Fibroblast of peridontal ligament (primary cell): ENCODE measurements at regions not wholly inside any gene's neighbourhood (a gene's known extent, or its start where the extent isn't known, plus 50 kb on each side); places are given as distances from the start of the nearest gene placed in this dataset.
"Not testable (repeated sequence)": the region's sequence is repeated elsewhere in the genome, so short reads cannot be mapped to it uniquely, and the experiment has no call there.

Experiments
- DNase-seq: peaks from one replicate; pipeline ENCODE4 v3.0.0-alpha.2; 2010; ENCODE audit errors: extremely low read depth

GRCh38 chr3:21020681-21021080 is 730.3 kb downstream of the ZNF385D start:
- no peak for DNase-seq

- DNase-seq: no peak
Measured at GRCh38 chr3:21020043-21020442, 731.0 kb downstream of the ZNF385D start.

- no peak for DNase-seq
Measured at GRCh38 chr3:21017115-21017852, 733.7 kb downstream of the ZNF385D start.

- no peak for DNase-seq
Measured at GRCh38 chr3:21013566-21013965, 737.4 kb downstream of the ZNF385D start.

GRCh38 chr3:20999661-21000060 is 751.3 kb downstream of the ZNF385D start:
- DNase-seq: no peak

- DNase-seq: no peak
Measured at GRCh38 chr3:20997183-20997582, 753.8 kb downstream of the ZNF385D start.

GRCh38 chr3:20990896-20991295 is 760.1 kb downstream of the ZNF385D start:
- DNase-seq: no peak

- DNase-seq: not testable (repeated sequence)
Measured at GRCh38 chr3:20989653-20990052, 761.4 kb downstream of the ZNF385D start.

GRCh38 chr3:20984594-20985205 is 766.3 kb downstream of the ZNF385D start:
- DNase-seq: no peak

- DNase-seq: no peak
Measured at GRCh38 chr3:20975188-20975651, 775.8 kb downstream of the ZNF385D start.

- DNase-seq: no peak
Measured at GRCh38 chr3:20974396-20974795, 776.6 kb downstream of the ZNF385D start.

GRCh38 chr3:20970807-20971206 is 780.2 kb downstream of the ZNF385D start:
- DNase-seq: not testable (repeated sequence)

- not testable (repeated sequence) for DNase-seq
Measured at GRCh38 chr3:20967485-20967884, 781.5 kb upstream of the SGO1 start.

- no peak for DNase-seq
Measured at GRCh38 chr3:20958161-20958560, 772.2 kb upstream of the SGO1 start.

- no peak for DNase-seq
Measured at GRCh38 chr3:20945892-20946291, 759.9 kb upstream of the SGO1 start.

- peak; percentile 13 for DNase-seq
Measured at GRCh38 chr3:20935791-20936190, 749.8 kb upstream of the SGO1 start.

- DNase-seq: no peak
Measured at GRCh38 chr3:20931834-20932233, 745.8 kb upstream of the SGO1 start.

- DNase-seq: peak; percentile 4
Measured at GRCh38 chr3:20930034-20930433, 744.0 kb upstream of the SGO1 start.

- no peak for DNase-seq
Measured at GRCh38 chr3:20924646-20925385, 738.8 kb upstream of the SGO1 start.

- not testable (repeated sequence) for DNase-seq
Measured at GRCh38 chr3:20921112-20921511, 735.1 kb upstream of the SGO1 start.

GRCh38 chr3:20916951-20917606 is 731.1 kb upstream of the SGO1 start:
- DNase-seq: no peak

- DNase-seq: no peak
Measured at GRCh38 chr3:20914310-20914709, 728.3 kb upstream of the SGO1 start.
